ENCODE measurements at regions not wholly inside any gene's neighbourhood (a gene's known extent, or its start where the extent isn't known, plus 50 kb on each side); places are given as distances from the start of the nearest gene placed in this dataset.

DNA sequence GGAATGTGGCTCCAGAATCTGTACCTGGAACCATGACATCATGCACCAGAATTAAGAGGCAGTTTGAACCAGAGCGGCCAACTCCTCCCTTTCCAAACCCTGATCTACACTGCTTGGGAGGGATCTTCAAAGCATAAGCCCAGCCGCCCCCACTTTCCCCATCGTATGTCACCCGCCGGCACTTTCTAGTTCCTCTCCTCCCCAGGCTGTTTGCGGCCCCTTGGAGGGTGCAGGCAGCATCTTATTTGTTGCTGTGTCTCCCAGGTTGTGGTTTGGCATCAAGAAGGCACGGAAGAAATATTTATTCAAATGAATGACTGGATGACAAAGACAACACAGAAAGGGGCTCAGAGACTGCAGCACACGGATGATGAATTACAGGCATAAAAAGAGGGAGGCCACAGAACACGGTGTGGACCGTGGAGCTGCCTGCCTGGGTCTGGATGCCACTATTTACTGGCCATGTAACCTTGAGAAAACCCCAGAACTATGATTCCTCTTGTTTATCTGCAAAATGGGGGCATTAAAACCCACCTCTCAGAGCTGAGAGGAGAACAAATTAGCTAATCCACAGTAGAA, 305.8 kb downstream of the EIPR1 start:
- in situ Hi-C loops (cut with HindIII; ENCODE audit: low sequenced_read_pairs): no loop called here

DNA sequence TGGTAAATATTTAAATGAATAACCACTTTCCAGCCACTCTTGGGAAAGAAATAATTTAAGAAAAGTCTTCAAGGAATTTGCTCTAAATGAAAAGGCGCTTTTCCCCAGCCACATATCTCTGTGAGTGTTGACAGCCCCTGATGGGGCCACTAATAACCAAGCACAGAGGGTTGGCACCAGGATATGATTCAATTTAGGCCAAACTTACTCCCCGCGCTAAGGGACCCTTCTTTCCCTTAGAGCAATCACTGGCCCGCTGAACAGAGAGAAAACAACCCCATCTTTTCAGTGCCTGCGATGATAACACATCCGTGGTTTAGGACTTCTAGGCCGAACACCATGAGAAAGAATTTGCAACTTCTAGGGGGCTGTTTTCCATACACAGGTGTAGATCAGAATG, 310.8 kb downstream of the EIPR1 start:
- in situ Hi-C loops (cut with HindIII; ENCODE audit: low sequenced_read_pairs): loop anchor here (5.0 kb wide), 1 partner anchor 65 kb away; no protein-coding TSS in a partner anchor

DNA sequence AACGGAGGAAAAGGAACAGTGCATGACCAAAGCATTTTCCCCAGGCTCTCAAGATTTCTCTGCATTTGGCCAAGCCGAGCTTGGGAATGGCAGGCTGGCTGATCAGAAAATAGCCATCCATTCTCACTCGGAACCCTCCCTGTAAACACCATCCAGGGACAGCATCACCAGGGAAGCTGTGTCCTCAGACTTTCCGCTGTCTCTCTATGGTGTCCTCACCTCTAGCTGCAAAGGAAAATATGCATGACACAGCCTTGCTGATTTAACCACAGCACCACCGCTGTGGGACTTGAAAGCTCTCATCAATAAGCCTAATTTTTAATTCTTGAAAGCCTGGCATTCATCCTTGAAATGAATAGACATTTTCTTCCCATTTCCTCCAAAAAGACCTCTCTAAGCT, 311.7 kb downstream of the EIPR1 start:
- in situ Hi-C loops (cut with HindIII; ENCODE audit: low sequenced_read_pairs): loop anchor here (5.0 kb wide), 1 partner anchor 64 kb away; no protein-coding TSS in a partner anchor

DNA sequence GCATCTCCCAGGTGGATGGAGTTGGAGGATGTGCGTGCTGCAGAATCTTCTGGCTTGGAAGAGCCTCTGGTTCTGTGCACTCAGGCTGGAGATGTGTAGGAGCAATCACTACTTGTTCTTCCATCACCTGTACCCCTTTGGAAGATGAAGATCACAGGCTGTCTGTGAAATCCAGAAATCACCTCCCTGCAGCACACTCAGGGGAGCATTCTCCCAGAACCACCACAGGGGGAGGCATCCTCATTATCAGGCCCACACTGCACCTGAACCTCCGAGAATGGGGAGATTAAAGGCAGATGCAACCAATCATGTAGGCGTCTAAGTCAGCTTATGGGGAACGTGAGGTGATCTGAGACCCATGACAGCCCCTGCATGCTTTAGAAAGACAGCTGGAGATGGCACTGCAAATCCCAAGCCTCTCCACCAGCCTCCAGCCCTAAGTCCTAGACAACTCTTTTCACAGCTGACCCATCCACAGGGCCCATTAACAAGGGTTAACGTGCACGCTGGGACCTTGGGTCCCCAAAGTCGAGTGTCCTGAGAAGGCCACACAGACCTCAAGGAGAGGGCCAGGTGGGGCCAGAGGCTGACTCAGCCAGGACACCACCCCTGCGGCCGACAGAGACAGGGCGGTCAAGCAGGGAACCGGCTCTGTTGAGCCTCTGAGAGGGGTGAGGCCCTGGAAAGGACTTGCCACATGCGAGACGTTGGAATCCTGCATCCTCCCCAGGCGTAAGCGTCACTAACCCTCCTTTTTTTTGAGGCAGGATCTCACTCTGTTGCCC, 314.9 kb downstream of the EIPR1 start:
- in situ Hi-C loops (cut with HindIII; ENCODE audit: low sequenced_read_pairs): no loop called here

DNA sequence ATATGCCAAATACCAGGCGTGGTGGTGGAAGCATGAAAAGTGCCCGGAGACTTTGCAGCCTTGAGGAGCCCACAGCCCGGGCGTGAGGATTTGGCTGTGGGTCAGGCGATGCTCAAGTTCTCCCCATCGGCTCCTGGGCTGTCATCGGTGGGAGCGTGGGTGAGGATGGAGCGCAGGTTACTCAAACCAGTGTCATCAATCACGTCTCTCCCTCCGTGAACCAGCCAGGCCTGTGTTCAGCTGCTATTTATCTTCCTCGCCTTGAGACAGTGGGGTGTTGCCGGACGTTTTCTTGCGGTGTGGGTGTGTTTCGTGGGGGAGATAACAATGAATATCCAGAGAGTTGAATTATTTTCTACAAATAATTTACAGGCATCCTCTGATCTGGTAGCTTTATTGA, 317.6 kb downstream of the EIPR1 start:
- in situ Hi-C loops (cut with HindIII; ENCODE audit: low sequenced_read_pairs): no loop called here

DNA sequence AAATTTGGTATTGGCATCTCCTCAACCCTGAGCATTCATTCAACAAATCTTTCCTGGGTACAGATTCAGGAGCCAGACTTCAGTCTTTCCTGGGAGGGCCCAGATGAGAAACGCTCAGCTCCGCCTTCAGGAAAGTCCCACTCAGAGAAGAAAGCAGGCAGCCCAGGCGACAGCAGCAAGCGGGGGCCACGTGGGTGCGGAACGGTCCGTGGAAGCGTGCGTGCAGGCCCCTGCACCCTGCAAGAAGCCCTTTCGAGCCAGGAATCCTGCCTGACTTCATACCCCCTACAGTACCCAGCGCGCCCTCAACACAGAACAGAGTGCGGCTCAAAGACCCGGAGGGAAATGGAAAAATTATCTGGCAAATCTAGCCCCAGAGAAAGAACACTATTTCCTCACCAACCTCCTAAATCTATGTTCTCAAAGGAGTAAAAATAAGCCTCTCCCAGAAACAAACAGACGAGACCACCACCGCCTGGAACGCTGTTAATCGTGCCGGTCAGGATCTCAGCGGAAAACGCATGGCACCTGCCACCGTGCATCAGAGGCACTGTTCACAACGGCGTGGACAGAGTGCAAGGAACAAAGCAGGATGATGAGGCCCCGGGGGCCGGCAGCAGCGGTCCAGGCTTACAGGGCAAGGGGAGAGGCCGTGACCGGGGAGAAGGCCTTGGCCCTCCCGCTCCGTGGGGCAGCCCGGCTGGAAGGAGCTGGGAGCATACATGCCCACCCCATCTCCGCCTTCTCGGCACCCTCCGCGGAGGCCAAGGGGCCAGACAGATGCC, 318.3 kb downstream of the EIPR1 start:
- in situ Hi-C loops (cut with HindIII; ENCODE audit: low sequenced_read_pairs): no loop called here

DNA sequence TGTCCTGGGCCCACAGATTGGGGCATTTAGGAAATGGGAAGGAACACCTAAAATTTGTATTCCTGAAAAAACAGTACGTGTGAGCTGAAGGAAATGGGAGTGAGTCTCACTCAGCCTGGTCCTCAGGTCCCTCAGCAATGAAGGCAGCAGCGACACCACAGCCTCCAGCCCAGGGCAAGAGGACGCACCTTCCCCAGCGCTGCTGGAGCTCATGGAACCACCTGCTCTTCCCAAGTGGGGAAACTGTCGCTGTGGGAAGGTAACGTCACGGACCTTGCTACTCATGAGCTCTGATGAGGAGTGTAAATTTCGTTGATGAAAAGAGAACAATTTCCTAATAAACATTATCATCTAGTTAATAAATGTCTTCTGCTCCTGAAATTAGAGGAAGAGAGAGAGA, 323.6 kb downstream of the EIPR1 start:
- in situ Hi-C loops (cut with HindIII; ENCODE audit: low sequenced_read_pairs): no loop called here

DNA sequence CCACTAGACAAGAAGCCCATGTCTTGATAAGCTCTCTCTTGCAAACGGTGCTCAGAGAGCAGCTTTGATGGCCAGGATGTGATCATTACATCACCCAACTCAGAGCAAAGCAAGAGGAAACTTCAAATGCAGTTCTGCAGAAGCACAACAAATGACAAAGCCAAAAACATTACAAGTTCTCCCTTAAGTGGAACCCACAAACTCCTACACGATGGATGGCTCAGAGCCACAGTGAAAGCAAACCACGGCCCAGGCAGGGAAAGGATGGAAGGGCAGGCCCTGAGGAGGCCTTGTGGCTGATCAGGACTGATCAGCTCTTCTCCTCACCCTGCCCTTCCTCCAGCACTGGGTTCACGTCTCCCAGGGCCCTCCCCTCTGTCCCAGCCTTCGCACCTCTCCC, 326.4 kb downstream of the EIPR1 start:
- in situ Hi-C loops (cut with HindIII; ENCODE audit: low sequenced_read_pairs): no loop called here

DNA sequence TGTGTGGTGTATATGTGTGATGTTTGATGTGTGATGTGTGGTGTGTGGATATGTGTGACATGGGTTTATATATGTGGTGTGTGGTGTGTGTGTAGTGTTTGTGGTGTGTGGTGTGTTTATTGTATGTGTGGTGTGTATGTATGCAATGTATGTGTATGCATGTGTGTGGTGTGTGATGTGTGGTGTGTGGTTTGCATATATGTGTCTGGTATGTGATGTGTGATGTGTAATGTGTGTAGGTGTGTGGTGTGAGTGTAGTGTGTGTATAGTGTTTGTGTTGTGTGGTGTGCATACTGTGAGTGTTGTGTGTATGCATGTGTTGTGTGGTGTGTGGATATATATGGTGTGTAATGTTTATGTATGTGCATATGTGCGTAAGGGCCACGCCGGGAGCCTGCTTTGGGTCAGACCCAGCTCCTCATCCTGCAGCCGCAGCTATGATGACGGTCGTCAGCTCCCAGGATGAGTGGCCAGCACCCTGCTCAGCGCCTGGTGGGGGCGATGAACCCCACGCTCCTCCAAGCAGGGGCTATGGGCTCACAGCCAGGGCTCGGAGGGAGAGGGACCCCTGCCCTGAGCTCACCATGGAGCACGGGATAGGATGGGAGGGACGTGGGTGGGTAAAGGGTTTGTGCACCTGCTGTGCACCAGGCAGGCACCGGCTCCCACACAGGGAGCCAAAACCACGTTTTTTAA, 331.3 kb downstream of the EIPR1 start:
- in situ Hi-C loops (cut with HindIII; ENCODE audit: low sequenced_read_pairs): no loop called here

DNA sequence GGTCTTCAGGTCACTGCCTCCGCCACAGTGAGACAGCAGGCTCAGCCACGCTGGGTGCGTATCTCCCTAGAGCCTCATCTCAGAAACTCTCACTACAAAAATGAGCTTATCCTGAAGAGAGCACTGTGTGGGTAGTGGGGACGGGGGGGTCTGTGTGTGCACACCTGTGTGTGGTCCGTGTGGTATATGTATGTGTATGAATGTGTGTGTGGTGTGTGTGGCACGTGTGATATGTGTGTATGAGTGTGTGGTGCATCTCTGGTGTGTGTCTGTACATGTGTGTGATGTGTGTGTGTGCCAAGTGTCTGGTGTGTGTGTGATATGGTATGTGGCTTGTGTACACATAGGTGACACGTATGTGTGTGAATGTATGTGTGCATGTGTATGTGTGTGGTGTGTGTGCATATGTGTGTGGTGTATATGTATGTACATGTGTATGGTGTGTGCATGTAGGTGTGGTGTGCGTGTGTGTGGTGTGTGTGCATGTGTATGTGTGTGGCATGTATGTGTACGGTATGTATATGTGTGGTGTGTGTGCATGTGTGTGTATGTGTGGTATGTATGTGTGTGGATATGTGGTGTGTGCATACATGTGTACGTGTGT, 332.2 kb downstream of the EIPR1 start:
- in situ Hi-C loops (cut with HindIII; ENCODE audit: low sequenced_read_pairs): no loop called here

DNA sequence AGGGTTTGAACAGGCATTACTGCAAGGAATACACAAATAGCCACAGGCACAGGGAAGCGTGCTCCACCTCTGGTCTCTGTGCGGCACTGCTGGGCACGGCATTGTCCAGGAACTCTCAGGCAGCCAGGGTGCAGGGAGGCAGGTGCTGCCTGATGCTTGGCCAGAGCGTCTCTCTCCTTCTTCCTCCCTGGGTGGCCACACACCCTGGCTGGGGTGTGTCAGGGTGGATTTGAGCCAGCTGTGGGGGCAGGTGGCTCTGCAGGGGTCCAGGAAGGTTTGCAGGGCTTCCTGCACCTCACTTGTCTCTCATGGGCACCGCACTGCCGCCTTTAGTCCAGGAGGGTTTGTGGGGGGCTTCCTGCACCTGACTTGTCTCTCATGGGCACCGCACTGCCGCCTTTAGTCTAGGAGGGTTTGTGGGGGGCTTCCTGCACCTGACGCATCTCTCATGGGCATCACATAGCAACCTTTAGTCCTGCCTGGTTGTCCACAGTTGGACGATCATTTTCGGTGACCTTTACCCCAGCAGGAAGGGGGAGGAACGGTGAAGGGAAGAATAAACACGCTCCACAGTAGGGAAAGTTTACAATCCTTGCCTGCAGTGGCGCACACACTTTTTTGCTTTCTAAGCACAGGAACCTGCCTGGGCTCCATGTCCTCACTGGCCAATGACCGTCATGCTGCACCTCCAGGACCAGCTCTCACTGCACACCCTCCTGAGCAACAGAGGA, 332.9 kb downstream of the EIPR1 start:
- in situ Hi-C loops (cut with HindIII; ENCODE audit: low sequenced_read_pairs): no loop called here

DNA sequence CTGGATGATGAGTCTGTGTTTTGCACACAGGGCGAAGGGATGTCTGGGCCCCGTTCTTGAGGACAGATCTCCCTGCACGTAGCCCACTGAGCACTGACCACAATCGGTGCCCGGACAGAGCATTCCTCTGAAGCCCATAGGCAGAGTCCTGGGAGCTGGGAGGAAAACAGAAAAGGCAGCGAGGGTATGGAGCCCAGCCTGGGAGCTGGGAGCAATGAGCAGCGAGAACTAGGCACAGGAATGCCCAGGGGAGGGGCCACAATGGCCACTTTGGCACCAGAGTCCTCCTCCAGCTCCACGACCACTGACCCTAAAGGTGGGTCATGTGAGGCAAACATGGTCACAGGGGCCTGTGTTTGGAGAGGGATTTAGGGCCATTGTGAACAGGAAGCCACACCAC, 333.9 kb downstream of the EIPR1 start:
- in situ Hi-C loops (cut with HindIII; ENCODE audit: low sequenced_read_pairs): no loop called here

DNA sequence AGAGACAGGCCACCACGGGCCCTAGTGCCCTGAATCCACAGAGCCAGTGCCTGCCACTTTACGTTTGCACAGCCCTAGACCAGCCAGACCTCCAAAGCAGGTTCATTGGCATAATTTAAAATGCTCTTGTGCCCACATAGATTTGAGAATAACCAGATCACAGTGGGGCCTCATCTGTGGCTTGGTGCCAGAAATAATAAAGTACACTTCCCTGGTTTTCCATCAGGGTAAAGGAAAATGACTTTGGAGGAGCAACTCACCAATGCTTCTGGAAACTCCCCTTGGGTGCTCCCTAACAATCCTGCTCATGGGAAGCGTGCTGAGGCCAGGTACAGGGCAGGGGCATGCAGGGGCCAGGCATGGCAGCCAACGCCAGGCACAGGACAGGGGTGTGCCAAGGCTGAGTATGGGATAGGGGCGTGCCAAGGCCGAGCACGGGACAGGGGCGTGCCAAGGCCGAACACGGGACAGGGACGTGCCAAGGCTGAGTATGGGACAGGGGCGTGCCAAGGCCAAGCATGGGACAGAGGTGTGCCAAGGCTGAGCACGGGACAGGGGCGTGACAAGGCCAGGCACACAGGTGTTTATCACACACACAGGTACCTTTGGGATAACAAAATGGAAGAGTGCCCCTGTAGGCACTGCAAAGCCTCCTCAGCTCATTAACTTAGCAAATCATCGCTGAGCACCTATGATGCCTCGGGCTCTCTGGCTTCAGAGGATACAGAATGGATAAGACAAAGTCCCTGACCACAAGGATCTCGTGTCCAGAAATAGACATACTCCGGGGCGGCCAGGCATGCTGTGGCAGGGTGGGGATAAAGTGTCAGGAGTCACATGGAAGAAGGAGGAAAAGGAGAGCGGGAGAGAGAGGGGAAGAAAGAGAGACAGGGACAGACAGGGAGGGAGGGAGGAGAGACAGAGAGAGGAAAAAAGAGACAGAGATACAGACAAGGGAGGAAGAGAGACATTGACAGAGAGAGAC, 334.7 kb downstream of the EIPR1 start:
- in situ Hi-C loops (cut with HindIII; ENCODE audit: low sequenced_read_pairs): no loop called here

DNA sequence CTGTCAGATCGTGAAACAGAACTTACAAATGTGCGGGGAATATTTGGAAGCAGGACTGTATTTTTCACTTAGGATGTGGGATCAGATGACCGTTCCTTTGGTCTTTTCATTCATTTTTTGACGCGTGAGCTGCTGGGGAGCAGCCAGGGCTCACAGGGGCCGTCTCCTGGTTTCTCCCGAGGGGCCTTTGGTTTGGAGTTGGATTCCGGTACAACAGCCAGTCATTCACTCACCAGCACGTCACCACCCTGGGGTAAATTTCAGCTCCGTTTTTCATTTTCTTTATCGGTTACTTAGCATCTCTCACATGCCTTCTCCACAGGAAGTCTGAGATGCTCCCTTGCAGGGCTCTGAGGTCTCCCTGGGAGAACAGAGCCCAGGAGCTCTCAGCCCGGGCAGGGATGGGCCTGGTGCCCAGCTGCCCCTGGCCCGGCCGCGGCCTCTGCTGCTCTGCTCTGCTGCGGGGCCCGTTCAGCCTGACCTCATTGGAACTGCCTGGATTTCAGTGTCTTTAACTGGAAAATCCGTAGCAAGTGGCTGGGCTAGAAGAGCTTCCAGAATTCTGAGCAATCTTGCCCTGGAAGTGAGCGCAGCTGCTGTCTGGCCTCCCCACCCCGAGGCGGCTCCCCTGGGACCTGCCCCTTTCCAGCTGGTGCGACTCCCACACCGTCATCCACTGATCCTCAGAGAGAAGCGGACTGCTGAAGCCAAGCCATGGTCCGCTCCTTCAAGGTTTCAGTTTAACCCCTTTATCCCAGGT, 335.6 kb downstream of the EIPR1 start:
- in situ Hi-C loops (cut with HindIII; ENCODE audit: low sequenced_read_pairs): no loop called here

DNA sequence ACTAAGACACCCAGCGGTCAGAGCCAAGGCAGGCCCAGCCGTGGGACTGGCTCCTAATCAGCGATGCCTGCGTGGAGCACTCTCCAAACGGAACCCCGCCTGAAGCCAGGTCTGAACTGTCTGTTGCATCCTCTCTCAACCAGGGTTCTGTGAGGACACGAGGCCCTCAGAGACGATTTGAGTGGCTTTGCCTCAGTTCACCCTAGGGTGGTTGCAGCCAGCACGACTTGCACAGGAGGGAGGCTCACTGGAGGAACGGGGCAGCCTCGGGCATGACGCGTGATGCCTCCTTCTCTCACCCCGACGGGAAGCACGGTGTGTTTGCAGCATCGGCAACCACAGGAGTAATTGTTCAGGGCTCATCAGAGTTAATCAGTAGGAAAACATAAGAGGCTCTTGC, 336.4 kb downstream of the EIPR1 start:
- in situ Hi-C loops (cut with HindIII; ENCODE audit: low sequenced_read_pairs): no loop called here

DNA sequence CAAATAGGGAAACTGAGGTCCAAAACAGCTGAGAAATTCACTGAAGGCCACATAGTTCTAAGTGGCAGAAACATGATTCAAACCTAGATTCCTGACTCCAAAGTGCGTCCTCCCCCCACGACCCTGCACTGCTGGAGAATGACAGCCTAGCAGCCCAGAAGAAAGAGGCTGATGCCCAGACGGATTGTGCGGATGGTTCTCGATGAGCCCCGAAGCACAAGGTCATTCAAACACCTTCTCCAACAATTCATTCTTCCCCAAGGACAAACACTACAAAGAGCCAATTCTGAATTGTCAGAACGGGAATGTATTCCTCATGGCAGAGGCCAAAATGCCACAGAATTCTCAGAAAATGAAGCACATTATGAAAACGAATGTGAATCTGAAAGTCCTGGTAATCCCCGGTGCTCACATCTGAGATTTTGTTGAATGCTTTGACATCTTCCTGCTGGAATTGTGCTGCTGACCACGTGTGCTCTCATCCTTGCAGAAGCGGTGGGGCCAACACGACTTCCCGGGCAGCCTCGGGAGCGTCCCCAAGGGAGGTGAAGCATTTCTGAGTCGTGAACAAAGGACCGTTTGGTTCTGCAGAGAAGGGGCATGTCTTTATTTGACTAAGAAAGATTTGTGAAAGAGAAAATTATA, 337.0 kb downstream of the EIPR1 start:
- in situ Hi-C loops (cut with HindIII; ENCODE audit: low sequenced_read_pairs): no loop called here

DNA sequence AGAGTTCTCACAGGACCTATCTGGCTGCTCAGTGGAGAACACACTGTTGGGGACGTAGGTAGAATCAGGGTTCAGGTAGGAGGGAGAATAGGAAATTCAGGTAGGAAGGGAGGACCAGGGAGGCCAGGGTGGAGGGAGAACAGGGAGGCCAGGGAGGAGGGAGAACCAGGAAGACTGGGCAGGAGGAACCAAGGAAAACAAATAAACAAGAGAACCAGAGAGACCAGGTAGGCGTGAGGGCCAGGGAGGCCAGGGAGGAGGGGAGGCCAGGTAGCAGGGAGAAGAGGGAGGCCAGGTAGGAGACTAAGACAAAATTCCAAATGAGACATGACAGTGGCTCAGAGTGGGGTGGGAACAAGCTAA, 337.6 kb downstream of the EIPR1 start:
- in situ Hi-C loops (cut with HindIII; ENCODE audit: low sequenced_read_pairs): no loop called here

Measured in endothelial cell of hepatic sinusoid (primary cell).